PC-3 (cell line): ENCODE measurements at regions not wholly inside any gene's neighbourhood (a gene's known extent, or its start where the extent isn't known, plus 50 kb on each side); places are given as distances from the start of the nearest gene placed in this dataset.

Experiments used
- ATAC-seq: fragments of 200-7000 bp; cut with Tn5 transposase; 2 replicates; pipeline ENCODE4 v1.9.1; 2020; ENCODE audit warnings: mild to moderate bottlenecking, moderate library complexity
- BruUV-seq: library from RNA; stranded (reverse); fragments of 400-500 nt; replicated peaks from 2 replicates; lab custom pipeline; 2021; lab: Mats Ljungman, UMichigan
- CTCF ChIA-PET: fragments of 300-600 bp; sonication (Branson Sonifier 250); formaldehyde crosslinking; loops from one replicate; lab custom pipeline; 2022; ENCODE audit warnings: antibody characterized with exemption; lab: Charles Lee
- POLR2A ChIA-PET: fragments of 300-600 bp; sonication (Branson Sonifier 250); formaldehyde crosslinking; loops from one replicate; lab custom pipeline; 2022; ENCODE audit warnings: antibody characterized with exemption; ENCODE audit not compliant: unreplicated experiment; lab: Charles Lee
- DNase-seq: peaks from one replicate; pipeline ENCODE4 v3.0.0-alpha.2; 2015
- H2AFZ ChIP-seq: fragments of 300-600 bp; sonication (generic); 2 replicates; pipeline ENCODE4 v1.6.0; 2016; ENCODE audit warnings: antibody characterized with exemption, low read length
- H3F3A ChIP-seq: fragments of 300-600 bp; sonication (generic); one replicate; pipeline ENCODE4 v1.6.0; 2017; ENCODE audit warnings: antibody characterized with exemption, low read length, control low read depth, mild to moderate bottlenecking; ENCODE audit not compliant: unreplicated experiment
- H3K27ac ChIP-seq: fragments of 300-600 bp; sonication (generic); 2 replicates; pipeline ENCODE4 v1.5.1; 2016; ENCODE audit warnings: mild to moderate bottlenecking, low read length
- H3K27me3 ChIP-seq: fragments of 300-600 bp; sonication (generic); 2 replicates; pipeline ENCODE4 v1.6.1; 2016; ENCODE audit warnings: low read length, mixed read lengths
- H3K36me3 ChIP-seq: fragments of 300-600 bp; sonication (generic); 2 replicates; pipeline ENCODE4 v1.6.1; 2016; ENCODE audit warnings: low read depth, mixed run types, low read length, mixed read lengths
- H3K4me1 ChIP-seq: fragments of 300-600 bp; sonication (generic); 2 replicates; pipeline ENCODE4 v1.5.1; 2016; ENCODE audit warnings: low read length; ENCODE audit not compliant: insufficient read depth
- H3K4me2 ChIP-seq: fragments of 300-600 bp; sonication (generic); 2 replicates; pipeline ENCODE4 v1.6.0; 2016; ENCODE audit warnings: low read length
- H3K4me3 ChIP-seq: fragments of 300-600 bp; sonication (generic); 2 replicates; pipeline ENCODE4 v1.5.1; 2016; ENCODE audit warnings: mild to moderate bottlenecking, low read length, mixed read lengths
- H3K79me2 ChIP-seq: fragments of 300-600 bp; sonication (generic); 2 replicates; pipeline ENCODE4 v1.6.1; 2017; ENCODE audit warnings: low read length, mixed read lengths
- H3K9ac ChIP-seq: fragments of 300-600 bp; sonication (generic); 2 replicates; pipeline ENCODE4 v1.6.0; 2016; ENCODE audit warnings: mild to moderate bottlenecking, low read length
- H3K9me2 ChIP-seq: fragments of 300-600 bp; sonication (generic); replicated peaks from 2 replicates; pipeline ENCODE4 v1.6.1; 2016; ENCODE audit warnings: mixed run types, low read length, mixed read lengths
- H3K9me3 ChIP-seq: fragments of 300-600 bp; sonication (generic); 2 replicates; pipeline ENCODE4 v1.6.1; 2016; ENCODE audit warnings: low read length, mixed read lengths
- H4K20me1 ChIP-seq: fragments of 300-600 bp; sonication (generic); 2 replicates; pipeline ENCODE4 v1.6.1; 2016; ENCODE audit warnings: low read length, mixed read lengths
- EZH2 ChIP-seq: fragments of 300-600 bp; sonication (generic); IDR thresholded peaks from one replicate; pipeline ENCODE4 v1.6.1; 2017; ENCODE audit warnings: antibody characterized with exemption, mild to moderate bottlenecking, low read length; ENCODE audit not compliant: unreplicated experiment
- EZH2phosphoT487 ChIP-seq: fragments of 300-600 bp; sonication (generic); IDR thresholded peaks from 2 replicates; pipeline ENCODE4 v1.6.1; 2018; ENCODE audit warnings: mild to moderate bottlenecking, antibody characterized with exemption, low read length, borderline replicate concordance
- intact Hi-C: fragments of 100-400 bp; cut with micrococcal nuclease; formaldehyde crosslinking; loops from 2 replicates; pipeline ENCODE4 v1.9.0; 2023
- TF ChIP-seq, protein P1 (sequence below): fragments of 300-600 bp; sonication (generic); conservative IDR thresholded peaks from 2 replicates; pipeline ENCODE4 v1.5.1; 2017; ENCODE audit warnings: antibody characterized with exemption, low read depth, mild to moderate bottlenecking, low read length

DNA sequence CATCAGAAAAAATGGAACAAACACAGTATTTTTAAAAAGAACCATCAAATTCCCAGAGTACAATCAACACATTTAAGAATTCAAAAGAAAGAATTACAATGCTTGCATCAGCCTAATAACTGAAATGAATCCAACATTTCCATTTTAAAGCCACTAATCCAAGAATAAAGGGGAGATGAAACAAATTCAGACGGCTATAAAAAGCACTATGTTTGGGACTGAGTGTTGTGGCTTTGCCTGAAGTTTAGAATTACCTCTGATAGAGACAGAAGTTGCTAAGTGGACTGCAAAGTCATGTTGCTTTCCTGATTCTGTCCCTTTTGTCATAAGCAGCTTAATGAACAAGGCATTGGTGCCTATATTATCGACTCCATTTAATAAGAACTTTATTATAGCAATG lies 135.4 kb upstream of the RGMB start:
- no peak for DNase-seq
- Histone ChIP-seq H2AFZ (no peak overlapping the region), H3K9ac (no peak overlapping the region), H3K9me2 (no peaks in the 10 kb centered on the region), H3K27me3 (no peaks in the 10 kb centered on the region), H3F3A (no peaks in the 10 kb centered on the region), H3K9me3 (no peaks in the 10 kb centered on the region), H3K36me3 (no peaks in the 10 kb centered on the region), H3K4me1 (no peaks in the 10 kb centered on the region), H4K20me1 (no peaks in the 10 kb centered on the region), H3K4me3 (no peak overlapping the region), H3K79me2 (no peaks in the 10 kb centered on the region), H3K4me2 (no peak overlapping the region), H3K27ac (no peak overlapping the region)
- CTCF ChIA-PET = no interaction called here
- ATAC-seq = no peak
- POLR2A ChIA-PET = no interaction called here
- no TSS peak for BruUV-seq
- TF ChIP-seq, protein P1, sequence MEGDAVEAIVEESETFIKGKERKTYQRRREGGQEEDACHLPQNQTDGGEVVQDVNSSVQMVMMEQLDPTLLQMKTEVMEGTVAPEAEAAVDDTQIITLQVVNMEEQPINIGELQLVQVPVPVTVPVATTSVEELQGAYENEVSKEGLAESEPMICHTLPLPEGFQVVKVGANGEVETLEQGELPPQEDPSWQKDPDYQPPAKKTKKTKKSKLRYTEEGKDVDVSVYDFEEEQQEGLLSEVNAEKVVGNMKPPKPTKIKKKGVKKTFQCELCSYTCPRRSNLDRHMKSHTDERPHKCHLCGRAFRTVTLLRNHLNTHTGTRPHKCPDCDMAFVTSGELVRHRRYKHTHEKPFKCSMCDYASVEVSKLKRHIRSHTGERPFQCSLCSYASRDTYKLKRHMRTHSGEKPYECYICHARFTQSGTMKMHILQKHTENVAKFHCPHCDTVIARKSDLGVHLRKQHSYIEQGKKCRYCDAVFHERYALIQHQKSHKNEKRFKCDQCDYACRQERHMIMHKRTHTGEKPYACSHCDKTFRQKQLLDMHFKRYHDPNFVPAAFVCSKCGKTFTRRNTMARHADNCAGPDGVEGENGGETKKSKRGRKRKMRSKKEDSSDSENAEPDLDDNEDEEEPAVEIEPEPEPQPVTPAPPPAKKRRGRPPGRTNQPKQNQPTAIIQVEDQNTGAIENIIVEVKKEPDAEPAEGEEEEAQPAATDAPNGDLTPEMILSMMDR = no peak
- TF ChIP-seq EZH2 (no peak), EZH2phosphoT487 (no peak)
- intact Hi-C loops = no loop called here

DNA sequence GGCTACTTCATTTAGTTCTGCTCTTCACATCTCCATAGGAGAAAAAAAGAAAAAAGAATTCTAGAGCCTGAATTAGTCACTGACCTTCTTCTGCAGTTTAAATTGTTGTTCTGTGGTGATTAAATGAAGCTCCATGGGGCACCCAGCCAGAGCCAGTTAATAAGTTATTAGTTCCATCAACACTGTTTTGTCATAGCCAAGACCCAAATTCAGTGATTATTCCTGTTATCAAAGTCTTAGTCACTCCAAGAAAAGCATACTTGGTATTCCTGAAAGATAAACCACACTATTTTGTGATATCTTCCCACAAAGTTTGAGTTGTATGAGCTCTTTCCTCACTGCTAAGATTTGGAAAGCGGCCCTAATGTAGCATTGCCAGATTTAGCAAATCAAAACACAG lies 134.8 kb upstream of the RGMB start:
- H3K27me3 ChIP-seq = no peaks in the 10 kb centered on the region
- H3K79me2 ChIP-seq = no peaks in the 10 kb centered on the region
- no peak overlapping the region for H3K4me3 ChIP-seq
- no peaks in the 10 kb centered on the region for H3K36me3 ChIP-seq
- H3K9me3 ChIP-seq = no peaks in the 10 kb centered on the region
- peak; percentile 18 for DNase-seq
- H3K4me2 ChIP-seq = no peak overlapping the region
- no peaks in the 10 kb centered on the region for H3F3A ChIP-seq
- no peak for ATAC-seq
- ChIA-PET CTCF (no interaction called here), POLR2A (no interaction called here)
- no peak overlapping the region for H3K9ac ChIP-seq
- no peaks in the 10 kb centered on the region for H3K9me2 ChIP-seq
- intact Hi-C loops = no loop called here
- no peaks in the 10 kb centered on the region for H3K4me1 ChIP-seq
- no TSS peak for BruUV-seq
- no peak overlapping the region for H3K27ac ChIP-seq
- H2AFZ ChIP-seq = no peak overlapping the region
- no peaks in the 10 kb centered on the region for H4K20me1 ChIP-seq
- TF ChIP-seq EZH2 = no peak
- TF ChIP-seq, protein P1 = no peak
- TF ChIP-seq EZH2phosphoT487 = no peak

- Histone ChIP-seq H2AFZ (no peak overlapping the region), H3K36me3 (no peaks in the 10 kb centered on the region), H3K9me2 (no peaks in the 10 kb centered on the region), H3K4me1 (no peaks in the 10 kb centered on the region), H3K4me3 (no peak overlapping the region), H3K79me2 (no peaks in the 10 kb centered on the region), H3K9me3 (no peaks in the 10 kb centered on the region), H3F3A (no peaks in the 10 kb centered on the region), H3K9ac (no peak overlapping the region), H3K27me3 (no peaks in the 10 kb centered on the region), H3K4me2 (no peak overlapping the region), H4K20me1 (no peaks in the 10 kb centered on the region), H3K27ac (no peak overlapping the region)
- ATAC-seq (no peak), DNase-seq (no peak)
- ChIA-PET POLR2A (no interaction called here), CTCF (no interaction called here)
- intact Hi-C loops = no loop called here
- no peak for TF ChIP-seq EZH2
- TF ChIP-seq EZH2phosphoT487 = no peak
- no TSS peak for BruUV-seq
Observed at GRCh38 chr5:98639274-98639673, 134.2 kb upstream of the RGMB start.
